HG03108 (cell line): ENCODE measurements at regions not wholly inside any gene's neighbourhood (a gene's known extent, or its start where the extent isn't known, plus 50 kb on each side); places are given as distances from the start of the nearest gene placed in this dataset.
"Not testable (repeated sequence)": the region's sequence is repeated elsewhere in the genome, so short reads cannot be mapped to it uniquely, and the experiment has no call there.

Source experiments
- ATAC-seq: cut with Tn5 transposase; IDR thresholded peaks from one replicate; pipeline ENCODE4 v1.9.1; 2021; ENCODE audit warnings: moderate library complexity; ENCODE audit not compliant: unreplicated experiment

DNA sequence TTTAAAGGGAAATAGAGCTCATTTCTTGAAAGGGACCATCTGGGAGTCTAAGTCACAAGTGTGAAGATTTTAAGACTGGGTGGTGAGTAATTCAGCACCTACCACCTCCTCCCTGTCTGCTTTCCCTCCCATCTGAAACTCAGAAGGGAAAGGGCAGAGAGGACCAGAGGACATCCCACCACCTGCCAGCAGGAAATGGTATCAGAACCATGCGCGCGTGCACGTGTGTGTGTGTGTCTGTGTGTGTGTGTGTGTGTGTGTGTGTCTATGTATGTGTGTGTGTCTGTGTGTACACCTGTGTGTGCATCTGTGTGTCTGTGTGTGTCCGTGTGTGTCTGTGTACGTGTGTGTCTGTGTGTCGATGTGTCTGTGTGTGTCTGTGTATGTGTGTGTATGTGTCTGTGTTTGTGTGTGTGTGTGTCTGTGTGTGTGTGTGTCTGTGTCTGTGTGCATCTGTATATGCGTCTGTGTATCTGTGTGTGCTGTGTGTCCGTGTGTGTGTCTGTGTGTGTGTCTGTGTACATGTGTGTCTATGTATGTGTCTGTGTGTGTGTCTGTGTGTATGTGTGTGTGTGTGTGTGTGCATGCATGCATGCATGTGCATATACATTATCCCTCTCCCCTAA, 76.8 kb downstream of the ZFP36L2 start:
- peak; percentile 75 for ATAC-seq

DNA sequence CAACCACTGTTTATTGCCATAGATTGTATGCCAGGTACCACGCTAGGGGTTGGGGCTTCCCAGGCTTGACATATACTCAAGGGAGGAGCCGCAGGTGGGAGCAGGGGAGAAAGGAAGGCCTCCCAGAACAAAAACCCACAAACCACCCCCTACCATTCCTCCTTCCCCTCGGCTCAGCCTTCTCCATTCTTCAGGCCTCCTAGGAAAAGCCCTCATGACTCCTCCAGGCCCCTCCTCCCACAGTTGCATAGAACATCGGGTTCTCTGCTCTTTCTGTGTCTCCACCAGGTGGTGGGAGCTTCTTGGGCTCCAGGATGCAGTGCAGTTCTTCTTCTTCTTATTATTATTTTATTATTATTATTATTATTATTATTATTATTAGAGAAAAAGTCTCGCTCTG, 80.3 kb downstream of the ZFP36L2 start:
- no peak for ATAC-seq

DNA sequence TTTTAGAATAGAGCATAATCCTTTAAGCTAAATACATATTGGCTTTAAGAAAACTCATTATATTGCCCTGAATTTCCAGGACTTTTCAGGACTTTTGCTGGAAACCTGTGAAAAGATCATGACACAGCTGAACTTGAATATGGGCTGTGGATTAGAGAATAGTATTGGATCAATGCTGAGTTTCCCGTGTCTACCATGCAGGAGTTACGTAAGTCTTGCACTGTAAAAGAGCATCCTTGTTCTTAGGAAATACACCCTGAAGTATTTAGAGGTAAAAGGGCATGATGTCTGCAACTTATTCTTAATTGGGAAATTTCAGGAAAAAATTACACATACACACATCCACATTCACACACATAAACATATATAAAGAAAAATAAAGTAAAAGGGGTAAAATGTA, 82.1 kb downstream of the ZFP36L2 start:
- ATAC-seq = no peak

DNA sequence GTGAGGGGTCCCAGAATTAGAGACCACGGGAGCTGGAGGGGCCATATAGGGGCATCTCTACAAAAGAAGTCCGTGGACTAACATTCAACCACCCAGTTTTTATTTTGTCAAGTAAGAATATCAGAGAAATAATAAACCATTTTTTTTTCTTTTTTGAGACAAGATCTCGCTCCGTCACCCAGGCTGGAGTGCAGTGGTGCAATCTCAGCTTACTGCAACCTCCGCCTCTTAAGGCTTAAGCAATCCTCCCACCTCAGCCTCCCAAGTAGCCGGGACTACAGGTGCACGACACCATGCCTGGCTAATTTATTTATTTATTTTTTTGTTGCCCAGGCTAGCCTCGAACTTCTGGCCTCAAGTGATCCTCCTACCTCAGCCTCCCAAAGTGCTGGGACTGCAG, 82.7 kb downstream of the ZFP36L2 start:
- no peak for ATAC-seq

DNA sequence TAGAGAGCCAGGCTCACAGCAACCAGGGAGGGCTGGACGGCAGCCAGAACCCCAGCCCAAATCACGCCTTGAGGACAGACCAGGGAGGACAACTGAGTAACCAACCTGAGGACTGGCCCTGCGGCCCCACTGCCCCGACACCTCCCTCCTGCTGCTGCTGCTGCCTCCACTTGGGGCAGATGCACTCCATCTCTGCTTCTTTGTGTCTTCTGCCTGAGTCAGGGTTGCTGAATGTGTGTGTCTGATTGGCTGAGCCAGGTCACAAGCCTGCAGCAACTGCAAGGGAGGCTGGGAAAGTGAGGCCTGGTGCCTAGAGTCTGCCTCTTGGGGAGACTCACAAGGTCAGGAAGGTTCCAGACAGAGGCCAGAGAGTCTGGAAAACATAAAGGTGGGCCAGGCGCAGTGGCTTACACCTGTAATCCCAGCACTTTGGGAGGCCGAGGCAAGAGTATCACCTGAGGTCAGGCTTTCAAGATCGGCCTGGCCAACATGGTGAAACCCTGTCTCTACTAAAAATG, 83.4 kb downstream of the ZFP36L2 start:
- no peak for ATAC-seq

DNA sequence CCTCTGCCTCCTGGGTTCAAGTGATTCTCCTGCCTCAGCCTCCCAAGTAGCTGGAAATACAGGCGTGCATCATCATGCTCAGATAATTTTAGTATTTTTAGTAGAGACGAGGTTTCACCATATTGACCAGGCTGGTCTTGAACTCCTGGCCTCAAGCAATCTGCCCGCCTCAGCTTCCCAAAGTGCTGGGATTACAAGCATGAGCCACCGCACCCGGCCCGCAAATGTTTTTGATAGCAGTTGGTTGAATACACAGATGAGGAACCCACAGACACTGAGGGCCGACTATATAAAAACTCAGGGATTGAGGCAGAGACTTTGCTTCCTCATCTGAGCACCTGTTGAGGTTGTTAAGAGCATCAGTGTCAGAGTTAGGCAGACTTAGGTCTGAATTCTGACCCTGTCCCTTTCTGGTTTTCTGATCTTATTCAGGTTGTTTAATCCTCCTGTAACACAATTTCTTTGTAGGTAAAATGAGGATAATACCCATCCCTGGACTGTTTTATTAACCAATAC, 84.7 kb downstream of the ZFP36L2 start:
- not testable (repeated sequence) for ATAC-seq

DNA sequence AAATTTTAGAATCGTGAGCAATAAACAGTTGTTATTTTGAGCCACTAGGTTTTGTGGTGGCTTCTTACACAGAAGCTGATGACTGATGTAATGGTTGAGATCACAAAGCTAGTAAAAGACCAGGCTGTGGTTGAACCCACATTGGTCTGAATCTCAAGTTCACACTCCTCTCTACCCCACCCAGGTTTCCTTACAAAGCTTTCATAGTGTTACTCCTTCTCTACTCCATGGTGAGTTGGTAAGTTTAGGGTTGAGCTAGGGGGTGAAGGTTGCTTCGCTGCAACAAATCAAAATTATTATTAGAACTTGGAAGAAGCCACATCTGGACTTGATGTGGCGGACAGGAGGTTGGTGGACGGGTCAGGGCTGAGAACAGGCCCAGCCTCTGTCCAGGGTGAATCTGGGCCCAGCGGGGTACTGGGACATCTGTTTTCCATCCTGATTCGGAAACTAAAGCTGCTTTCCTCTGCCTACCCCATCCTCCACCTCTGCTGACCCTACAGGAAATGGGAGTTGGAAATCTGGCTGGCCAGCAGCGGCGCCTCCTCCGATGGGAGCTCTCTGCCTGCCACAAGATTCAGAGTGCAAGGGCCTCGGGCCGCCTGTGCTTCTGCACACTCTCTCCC, 86.3 kb downstream of the ZFP36L2 start:
- no peak for ATAC-seq

DNA sequence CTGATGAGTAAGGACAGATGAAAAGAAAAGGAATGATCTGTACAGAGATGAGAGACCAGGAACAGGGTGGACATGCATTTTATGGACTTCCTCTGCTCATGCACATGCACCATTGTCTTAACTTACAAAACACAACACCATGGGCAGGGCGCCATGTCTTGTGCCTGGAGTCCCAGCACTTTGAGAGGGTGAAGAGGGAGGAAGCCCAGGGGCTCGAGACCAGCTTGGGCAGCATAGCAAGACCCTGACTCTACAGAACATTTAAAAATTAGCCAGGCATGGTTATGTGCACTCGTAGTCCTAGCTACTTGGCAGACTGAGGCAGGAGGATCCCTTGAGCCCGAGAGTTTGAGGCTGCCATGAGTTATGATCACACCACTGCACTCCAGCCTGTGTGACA, 86.9 kb downstream of the ZFP36L2 start:
- ATAC-seq = no peak

DNA sequence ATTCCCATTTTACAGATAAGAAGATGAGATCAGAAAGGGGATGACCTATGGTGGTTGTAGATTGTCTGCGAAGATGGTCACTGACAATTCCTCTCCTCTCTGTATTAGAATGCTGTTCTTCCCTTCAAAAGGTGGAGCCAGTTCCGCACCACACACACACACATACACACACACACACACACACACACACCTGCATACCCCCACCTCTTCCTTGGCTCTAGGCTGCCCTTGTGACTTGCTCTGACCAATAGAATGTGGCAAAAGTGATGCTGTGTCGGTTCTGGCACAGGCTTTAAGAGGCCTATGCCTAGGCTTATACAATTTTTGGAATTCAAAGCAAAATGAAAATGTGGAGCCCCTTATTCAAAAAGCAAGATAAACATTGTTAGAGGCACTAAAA, 88.0 kb downstream of the ZFP36L2 start:
- ATAC-seq = no peak

DNA sequence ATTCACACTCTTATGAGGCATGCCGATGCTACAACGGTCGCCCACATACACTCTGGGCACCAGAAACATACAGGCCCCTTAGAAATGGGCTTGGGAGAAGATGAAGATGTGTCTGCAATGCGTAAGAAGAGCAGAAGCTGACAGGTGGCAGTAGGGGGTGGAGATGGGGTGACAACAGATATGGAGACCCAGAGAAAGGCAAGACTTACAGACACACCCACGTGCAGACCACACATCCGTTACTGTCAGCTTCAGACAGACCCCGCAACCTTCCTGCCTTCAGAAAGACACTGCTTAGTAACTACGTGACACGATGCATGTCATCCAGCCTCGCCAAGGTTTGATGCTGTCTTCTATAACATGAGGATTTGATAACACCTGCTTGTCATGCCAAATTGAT, 89.5 kb downstream of the ZFP36L2 start:
- no peak for ATAC-seq

DNA sequence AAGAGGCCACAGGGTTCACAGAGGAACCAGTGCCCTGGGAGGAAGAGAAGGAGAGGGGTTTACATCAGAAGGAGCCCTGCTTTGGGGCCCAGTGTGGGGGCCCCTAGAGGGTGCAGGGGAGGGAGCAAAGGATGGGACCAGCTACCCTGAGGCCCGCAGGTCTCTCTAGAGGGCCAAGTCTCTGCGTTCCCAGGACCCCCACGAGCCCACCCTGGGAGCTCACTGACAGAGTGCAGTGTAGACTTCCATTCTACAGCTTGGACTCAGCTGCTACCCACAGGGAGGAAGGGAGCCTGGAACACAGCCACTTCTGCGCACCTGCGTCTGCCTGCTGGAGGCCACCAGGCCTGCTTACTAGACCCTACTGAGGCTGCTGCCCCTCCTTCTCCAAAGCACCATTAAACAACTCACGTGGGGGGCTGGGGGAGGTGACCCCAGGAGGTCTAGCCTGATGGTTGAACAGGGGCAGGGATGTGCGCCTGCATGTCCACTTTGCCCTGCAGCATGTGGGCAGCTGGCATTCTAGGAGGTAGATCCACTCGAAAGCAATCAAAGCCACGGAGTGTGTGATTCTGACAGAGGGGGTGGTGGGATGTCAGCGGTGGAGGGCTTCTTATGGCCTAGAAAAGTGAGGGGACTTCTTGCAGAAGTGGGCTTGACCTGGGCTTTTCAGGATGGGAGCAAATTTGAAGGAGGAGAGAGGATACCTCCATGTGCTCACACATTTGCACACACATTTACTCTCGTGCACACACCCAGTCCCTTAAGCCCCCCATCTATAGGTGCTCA, 90.2 kb downstream of the ZFP36L2 start:
- ATAC-seq = no peak

DNA sequence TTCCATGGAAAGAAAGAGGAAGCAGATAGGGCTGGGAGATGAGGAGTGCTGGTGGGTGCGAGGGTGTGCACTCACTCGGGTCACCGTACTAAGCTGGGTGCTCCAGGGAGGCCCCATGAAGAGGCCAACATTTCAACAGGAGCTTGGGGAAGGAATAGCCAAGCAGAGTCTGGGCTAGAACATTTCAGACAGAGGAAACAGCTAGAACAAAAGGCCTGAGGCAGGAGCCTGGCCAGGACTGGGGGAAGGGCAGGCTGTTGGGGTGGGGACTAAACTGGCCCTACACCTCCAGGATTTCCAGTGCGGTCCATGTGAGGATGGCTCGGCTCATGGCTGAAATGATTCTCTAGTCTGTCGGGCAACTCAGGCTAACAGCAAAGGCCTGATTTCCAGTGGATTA, 90.8 kb downstream of the ZFP36L2 start:
- no peak for ATAC-seq

DNA sequence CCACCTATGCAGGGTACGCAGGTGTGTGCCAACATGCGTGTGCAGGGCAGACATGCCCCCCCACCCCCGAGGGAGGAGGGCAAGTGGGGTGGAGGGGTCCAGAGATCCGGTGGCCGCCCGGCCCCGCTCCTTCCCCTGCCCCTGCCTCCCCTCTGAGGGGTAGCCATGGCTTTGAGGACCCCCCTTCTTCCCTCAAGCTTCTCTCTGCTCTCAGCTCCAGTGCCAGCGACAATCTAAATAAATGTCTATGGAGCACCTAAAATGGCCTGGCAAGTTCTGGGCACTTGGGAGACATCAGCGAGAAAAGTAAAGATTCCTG, 91.9 kb downstream of the ZFP36L2 start:
- ATAC-seq = no peak

DNA sequence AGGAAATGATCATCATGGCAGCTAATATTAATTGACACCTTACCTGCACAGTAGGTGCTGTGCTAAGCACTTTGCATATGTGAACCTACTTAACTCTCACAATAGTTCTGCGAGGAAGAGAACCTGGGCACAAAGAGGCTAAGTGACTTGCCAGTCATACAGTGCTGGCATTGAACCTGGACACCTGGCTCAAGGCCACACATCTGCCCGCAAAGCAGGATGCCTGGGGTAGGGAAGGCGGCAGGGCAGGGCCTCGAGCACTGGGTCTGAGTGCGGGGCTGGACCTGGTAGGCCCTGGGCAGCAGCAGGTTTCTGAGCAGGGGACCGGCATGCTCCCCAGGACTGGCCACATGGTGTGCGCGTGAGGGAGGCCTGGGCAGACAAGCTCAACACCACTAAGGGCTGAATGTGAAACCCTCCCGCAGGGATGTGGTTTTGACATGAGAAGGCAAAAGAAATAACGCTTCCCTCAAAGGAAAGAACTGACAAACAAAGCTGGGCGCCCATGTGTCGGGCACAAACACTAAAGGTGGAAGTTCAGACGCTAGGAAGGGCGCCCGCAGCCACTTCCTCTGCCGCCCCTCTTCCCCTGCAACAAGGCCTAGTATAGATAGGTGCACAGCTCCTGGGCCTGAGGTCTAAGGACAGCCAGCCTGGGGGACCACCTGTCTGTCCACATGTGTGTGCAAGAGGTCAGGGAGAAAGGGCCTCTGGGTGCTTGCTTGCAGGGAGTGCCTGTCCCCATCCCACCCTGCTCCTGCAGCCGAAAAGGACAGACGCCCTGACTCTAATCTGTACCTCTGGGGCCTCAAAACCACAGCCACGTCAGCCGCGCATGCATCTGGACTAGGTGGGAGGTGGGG, 92.5 kb downstream of the ZFP36L2 start:
- ATAC-seq = peak; percentile 26

DNA sequence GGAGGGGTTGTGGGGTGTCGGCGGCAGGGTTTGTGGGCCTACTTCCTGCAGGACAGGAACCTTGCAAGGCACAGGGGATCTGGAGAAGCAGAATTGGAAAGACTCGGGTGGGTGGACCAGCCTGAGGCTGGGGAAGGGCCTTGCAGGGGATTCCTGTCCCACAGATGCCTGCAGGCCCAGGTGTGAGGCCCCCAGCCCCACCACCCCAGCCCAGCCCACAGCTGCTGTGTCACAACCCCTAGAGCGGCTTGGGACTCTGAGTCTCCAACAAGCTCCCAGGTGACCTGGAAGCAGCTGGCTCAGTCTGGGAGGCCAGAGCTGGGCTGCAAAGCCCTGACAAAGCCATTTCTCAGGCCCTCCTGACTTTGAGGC, 93.1 kb downstream of the ZFP36L2 start:
- no peak for ATAC-seq

DNA sequence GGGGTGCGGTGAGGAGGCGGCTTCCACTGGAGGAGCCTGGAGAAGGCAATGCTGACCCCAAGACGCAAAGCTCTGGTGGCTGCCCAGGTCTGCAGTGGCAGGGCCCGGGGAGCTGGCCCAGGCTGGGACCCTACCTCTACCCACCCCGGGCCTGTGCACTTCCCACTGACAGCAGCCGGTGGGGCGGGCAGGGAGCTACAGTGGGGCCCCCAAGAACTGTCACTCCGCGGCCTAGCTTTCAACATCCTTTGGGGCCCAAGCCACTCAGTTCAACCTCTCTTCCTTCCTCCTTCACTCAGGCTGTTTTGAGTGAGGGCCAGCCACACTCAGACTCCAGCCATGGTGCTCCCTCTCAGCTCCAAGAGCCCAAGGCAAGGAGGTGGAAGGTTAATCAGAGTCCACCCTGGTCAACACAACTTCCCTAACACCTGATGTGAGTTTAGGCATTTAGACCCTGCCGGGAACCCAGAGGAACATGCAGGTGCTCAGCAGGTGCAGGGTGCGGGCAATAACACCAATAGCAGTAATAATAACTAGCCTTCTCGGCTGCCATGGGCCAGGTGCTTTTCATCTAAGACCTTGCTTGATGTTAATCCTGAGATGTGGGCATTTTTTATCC, 93.6 kb downstream of the ZFP36L2 start:
- ATAC-seq = no peak

DNA sequence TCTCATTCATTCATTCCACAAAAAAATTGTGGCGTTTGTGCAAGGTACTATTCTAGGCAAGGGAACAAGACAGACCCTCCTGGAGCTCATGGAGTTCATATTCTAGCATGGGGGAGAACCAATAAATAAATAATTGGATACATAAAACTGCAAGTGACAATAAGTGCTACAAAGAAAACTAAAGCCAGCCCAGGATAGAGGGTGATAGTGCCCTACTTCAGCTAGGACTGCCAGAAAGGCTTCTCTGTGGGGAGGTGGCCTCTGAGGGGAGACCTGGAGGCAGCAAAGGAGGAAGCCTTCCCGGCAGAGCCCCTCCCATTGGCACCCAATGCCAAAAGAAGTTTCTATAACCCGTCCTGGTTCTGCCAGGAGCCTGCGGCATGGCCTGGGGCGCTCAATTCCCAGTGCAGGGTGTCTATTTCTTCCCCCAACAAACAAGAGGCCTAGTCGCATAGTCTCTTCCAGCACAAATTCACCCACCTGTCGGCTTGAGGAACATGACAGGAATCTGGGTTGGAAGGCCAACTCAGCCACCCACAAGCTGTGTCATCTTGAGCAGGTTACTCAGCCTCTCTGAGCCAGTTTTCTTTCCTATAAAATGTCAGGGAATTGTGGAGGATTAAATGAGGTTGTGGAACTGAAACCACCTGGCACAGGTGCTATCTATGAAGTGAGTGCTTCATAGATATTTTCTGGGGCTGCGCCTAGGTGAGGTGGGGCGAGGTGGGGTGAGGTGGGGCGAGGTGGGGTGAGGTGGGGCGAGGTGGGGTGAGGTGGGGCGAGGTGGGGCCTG, 94.3 kb downstream of the ZFP36L2 start:
- no peak for ATAC-seq

DNA sequence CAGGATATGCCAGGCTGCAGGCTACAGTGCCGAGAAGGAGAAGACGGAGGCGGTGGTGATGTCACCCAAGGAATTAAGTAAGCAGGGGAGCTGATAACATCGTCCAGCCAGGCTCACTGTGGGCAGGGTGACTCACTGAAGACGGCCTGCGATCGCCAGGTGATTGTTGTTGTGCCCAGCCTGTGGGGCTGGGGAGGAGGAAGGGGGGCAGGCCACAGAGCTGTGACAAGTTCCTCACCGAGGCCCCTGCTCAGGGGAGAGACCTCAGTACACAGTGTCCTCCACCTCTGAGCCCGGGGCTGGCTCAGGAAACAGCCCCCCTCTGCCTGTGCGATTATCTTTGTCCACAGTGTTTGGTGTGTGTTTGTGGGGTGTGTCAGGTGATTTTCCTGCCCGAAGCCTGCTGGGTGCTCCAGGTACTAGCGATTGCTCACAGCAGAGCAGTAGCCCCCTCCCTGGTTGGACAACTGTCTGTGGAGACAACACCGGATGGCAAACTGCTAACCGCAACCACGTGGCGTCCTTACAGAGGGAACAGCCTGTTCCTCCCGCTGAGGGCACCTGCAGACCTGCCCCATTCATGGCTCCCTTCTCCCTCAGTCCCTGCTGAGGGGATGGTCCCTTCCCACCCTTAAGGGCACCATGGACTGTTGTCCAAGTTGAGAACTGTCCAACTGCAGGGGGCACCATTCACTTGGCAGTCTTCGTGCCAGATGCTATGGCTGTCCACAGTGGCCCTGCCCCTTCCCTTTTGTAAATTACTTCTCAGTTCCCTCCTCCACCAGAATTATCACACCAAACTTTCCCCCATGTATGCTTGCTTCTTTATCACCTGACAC, 95.1 kb downstream of the ZFP36L2 start:
- ATAC-seq = peak; percentile 36

DNA sequence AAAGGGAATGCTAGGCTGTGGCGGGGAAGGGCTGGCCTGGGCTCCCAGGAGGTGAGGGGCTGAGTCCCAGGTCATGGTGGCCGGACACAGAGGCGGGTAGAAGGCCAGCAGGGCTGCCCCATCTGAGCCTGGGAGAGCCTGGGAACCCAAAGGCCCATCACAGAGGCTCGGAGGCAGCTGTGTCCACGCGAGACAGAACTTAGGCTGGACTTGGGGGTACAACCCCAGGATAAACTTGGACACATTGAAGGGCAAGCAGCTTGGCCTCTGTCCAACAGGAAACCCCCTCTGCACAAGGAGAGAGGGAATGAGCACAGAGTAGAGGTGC, 95.9 kb downstream of the ZFP36L2 start:
- ATAC-seq = no peak
